Epithelial cell of proximal tubule (primary cell): ENCODE measurements at regions not wholly inside any gene's neighbourhood (a gene's known extent, or its start where the extent isn't known, plus 50 kb on each side); places are given as distances from the start of the nearest gene placed in this dataset.

Source experiments
- DNase-seq: peaks from one replicate; pipeline ENCODE4 v3.0.0-alpha.2; 2011; ENCODE audit warnings: low read depth
- H3K4me3 ChIP-seq: 2 replicates; pipeline ENCODE4 v1.5.1; 2011; ENCODE audit warnings: low read depth, mild to moderate bottlenecking, low read length
- TF ChIP-seq, protein P1 (sequence below): conservative IDR thresholded peaks from 2 replicates; pipeline ENCODE4 v1.5.1; 2012; ENCODE audit warnings: low read depth, mild to moderate bottlenecking, low read length

DNA sequence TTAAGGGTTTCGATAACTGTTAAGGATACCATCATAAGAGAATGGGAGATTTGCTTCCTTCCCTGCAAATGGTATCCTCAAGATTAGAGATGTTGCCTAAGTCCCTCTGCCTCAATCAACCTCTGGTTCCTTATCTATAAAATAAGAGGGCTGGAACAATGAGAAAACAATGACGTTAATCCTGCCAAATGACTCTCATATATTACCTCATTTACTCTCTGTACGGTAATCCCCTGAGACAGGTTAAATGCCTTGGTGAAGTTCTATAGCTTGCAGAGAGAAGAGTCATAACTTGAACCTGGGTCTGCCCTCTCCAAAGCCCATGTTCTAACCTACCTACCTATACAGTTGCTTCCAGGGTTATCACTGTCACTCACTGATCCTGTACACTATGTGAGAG, 100.2 kb upstream of the OTUD4 start:
- TF ChIP-seq, protein P1, sequence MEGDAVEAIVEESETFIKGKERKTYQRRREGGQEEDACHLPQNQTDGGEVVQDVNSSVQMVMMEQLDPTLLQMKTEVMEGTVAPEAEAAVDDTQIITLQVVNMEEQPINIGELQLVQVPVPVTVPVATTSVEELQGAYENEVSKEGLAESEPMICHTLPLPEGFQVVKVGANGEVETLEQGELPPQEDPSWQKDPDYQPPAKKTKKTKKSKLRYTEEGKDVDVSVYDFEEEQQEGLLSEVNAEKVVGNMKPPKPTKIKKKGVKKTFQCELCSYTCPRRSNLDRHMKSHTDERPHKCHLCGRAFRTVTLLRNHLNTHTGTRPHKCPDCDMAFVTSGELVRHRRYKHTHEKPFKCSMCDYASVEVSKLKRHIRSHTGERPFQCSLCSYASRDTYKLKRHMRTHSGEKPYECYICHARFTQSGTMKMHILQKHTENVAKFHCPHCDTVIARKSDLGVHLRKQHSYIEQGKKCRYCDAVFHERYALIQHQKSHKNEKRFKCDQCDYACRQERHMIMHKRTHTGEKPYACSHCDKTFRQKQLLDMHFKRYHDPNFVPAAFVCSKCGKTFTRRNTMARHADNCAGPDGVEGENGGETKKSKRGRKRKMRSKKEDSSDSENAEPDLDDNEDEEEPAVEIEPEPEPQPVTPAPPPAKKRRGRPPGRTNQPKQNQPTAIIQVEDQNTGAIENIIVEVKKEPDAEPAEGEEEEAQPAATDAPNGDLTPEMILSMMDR: no peak
- no peak for DNase-seq
- no peak overlapping the region for H3K4me3 ChIP-seq

DNA sequence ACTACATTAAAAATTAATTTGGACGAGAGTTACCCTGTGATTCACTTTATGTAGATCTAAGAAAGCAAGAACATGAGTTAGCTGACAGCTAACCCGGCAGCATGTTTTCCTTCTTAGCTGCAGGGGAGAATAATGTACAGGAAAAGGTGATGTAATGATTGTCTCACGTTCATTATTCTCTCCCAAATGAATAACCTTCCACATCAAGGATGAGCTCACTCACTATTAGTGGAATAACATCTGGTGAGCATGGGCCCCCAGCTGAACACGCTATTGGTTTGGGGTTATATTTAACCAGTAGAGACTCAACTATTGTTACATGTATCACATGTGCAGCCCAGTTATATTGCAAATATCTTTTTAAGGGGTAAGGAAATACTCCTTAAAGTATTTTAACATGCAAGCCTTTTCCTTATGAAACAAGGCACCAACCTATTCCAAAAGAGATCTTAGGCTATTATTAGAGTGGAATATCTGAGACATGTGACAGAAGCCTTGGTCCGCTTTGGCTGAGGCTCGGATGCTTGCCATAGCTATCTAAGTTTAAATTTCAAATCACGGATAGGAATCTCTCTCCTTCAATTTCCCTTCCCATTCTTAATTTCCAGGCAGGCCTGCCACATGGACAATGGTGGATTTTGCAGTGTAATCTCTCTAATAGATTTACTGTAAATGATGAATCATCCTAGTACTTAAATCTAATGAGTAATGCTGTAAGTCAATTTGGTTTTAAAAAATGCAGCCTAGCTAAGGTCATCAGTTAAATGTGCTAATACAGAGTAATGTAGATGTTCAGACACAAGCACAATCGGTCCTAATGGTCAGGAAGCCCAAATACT, 99.0 kb upstream of the OTUD4 start:
- no peak overlapping the region for H3K4me3 ChIP-seq
- no peak for DNase-seq
- TF ChIP-seq, protein P1: no peak

DNA sequence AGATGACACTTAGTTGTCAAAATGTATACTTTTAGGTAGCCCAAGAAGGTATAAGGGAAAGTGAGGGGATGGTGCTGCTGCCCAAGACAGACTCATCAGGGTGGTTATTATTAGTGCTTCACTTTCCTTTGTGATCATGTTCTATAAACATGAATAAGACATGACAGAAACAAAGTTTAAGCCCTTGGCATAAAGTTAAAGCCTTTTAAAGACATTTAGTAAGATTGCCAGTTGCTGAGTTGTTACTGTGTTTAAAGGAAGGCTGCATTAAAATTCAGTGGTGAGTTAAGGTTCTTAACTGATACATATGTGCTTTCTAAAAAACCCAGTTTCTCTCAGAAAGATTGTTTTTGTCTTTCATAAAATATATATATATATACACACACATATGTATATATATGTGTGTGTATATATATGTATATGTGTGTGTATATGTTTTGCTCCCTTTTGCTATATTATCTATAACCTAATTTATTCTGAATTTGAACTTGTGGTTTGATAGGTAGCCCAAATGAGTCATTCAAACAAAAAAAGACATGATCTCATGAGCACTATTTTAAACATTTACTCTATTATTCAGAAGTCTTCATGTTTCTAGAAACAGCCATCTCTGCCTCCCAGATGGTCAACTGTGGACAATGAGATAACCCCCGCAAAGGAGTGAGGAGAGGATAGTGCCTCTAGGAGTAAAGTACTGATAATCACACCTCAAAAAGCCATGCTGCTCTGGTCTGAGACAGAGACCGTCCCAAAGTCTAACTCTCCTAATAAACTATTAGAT, 98.1 kb upstream of the OTUD4 start:
- no peak for DNase-seq
- TF ChIP-seq, protein P1: no peak
- no peak overlapping the region for H3K4me3 ChIP-seq

DNA sequence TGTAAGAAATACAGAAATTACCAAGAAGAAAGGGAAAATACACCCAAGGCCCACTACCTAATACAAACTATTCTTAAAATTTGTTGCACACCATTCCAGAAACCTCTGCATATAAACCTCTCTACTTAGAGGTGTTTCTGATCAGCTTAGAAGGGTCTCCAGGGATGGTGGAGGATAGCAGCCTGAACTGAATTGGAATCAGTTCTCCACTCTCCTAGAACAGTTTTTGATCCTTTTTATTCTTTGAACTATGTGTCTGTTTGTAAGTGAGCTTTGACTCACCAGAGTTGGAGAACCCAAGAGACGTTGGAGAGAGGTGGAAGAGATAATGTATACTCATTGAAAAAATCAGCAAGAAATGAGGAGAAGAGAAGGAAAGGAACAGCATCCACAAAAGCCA, 96.6 kb upstream of the OTUD4 start:
- no peak for DNase-seq
- no peak overlapping the region for H3K4me3 ChIP-seq
- TF ChIP-seq, protein P1: no peak

DNA sequence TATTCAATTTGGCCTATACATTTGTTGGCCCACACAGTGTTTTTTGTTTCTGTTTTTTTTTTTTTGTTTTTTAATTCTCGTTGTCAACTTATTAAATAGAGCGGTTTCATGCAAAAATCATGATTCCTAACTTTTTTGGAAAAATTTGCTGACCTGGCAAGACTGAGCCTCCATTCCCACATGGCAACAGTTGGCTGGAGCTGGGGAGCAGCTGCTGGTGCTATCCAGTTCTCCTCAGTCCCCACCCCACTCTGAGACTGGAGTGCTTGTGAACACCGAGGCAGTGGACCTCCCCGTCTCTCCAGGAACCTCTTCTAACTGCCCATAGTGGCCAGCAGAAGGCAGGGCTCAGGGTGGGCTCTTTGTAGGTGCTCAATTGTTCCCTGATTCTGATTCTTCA, 95.7 kb upstream of the OTUD4 start:
- TF ChIP-seq, protein P1: no peak
- no peak overlapping the region for H3K4me3 ChIP-seq
- no peak for DNase-seq

DNA sequence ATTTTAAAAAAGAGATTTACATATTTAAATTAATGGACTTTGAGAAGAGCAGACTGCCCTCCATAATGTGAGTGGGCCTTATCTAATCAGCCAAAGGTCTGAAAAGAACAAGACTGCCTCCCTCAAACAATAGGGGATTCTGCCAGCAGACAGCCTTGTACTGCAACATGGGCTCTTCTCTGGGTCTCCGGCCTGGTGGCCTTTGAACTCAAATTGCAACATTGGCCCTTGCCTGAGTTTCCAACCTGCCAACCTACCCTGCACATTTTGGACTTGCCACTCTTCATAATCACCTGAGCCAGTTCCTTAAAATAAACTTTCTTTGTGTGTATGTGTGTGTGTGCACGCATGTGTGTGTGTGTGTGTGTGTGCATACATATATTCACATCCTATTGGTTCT, 90.8 kb upstream of the OTUD4 start:
- TF ChIP-seq, protein P1: no peak
- no peak overlapping the region for H3K4me3 ChIP-seq
- DNase-seq: no peak
